ENCODE measurements at regions not wholly inside any gene's neighbourhood (a gene's known extent, or its start where the extent isn't known, plus 50 kb on each side); places are given as distances from the start of the nearest gene placed in this dataset.

DNA sequence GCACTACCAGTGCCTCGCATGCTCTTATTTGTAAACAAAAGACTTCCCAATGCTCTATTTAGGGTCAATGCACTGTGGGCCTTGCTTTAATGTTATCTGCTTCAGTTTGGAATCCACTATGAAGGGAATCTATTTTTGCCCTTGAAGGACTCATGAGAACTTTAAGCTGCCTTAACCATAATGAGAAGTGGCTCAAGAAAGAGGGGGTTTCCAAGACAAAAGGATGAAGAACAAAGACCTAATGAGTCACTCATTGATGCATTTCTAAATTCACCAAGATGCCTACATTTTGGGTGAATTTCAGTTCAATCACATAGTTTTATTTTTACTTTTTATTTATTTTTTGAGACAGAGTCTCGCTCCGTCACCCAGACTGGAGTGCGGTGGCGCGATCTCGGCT, 228.2 kb downstream of the LY86 start:
- TF ChIP-seq ZNF10 (tag by site-specific recombination; IDR thresholded peaks at IDR 0.05), result no peak
- no peak for TF ChIP-seq CTCF (tag by site-specific recombination; IDR thresholded peaks at IDR 0.05)

All from HEK293 (cell line).